GM12891 (cell line): ENCODE measurements at regions not wholly inside any gene's neighbourhood (a gene's known extent, or its start where the extent isn't known, plus 50 kb on each side); places are given as distances from the start of the nearest gene placed in this dataset.

ENCODE experiments used
- PAX5 ChIP-seq: IDR thresholded peaks from 2 replicates; pipeline ENCODE4 v1.6.1; 2011; ENCODE audit warnings: low read length, moderate library complexity, mild to moderate bottlenecking; ENCODE audit not compliant: insufficient read depth, severe bottlenecking
- POLR2A ChIP-seq: IDR thresholded peaks from 2 replicates; pipeline ENCODE4 v1.6.1; 2011; ENCODE audit warnings: low read depth, low read length, control low read depth
- POLR2AphosphoS5 ChIP-seq: IDR thresholded peaks from 2 replicates; pipeline ENCODE4 v1.6.1; 2011; ENCODE audit warnings: low read depth, low read length, control low read depth
- POU2F2 ChIP-seq: IDR thresholded peaks from 2 replicates; pipeline ENCODE4 v1.6.1; 2011; ENCODE audit warnings: low read depth, mild to moderate bottlenecking, control low read depth, low read length, moderate library complexity
- SPI1 ChIP-seq: IDR thresholded peaks from 2 replicates; pipeline ENCODE4 v1.6.1; 2011; ENCODE audit warnings: low read depth, low read length, control low read depth
- TAF1 ChIP-seq: IDR thresholded peaks from 2 replicates; pipeline ENCODE4 v1.6.1; 2011; ENCODE audit warnings: low read depth, low read length, control low read depth

- TF ChIP-seq POLR2A (no peak), POLR2AphosphoS5 (no peak), TAF1 (no peak), SPI1 (no peak), POU2F2 (no peak), PAX5 (no peak)
Observed at GRCh38 chr3:132784502-132785025, 62.4 kb upstream of the NPHP3 start.
